ENCODE measurements at regions not wholly inside any gene's neighbourhood (a gene's known extent, or its start where the extent isn't known, plus 50 kb on each side); places are given as distances from the start of the nearest gene placed in this dataset.

- no peak for DNase-seq
These were observed 53.1 kb downstream of the CH25H start for GRCh38 chr10:89153971-89154370.

GRCh38 chr10:89153116-89153515 lies 54.0 kb downstream of the CH25H start:
- peak; percentile 74 for DNase-seq

GRCh38 chr10:89151857-89152256 lies 55.3 kb downstream of the CH25H start:
- DNase-seq = peak; percentile 86

- DNase-seq = no peak
These were observed 59.1 kb downstream of the CH25H start for GRCh38 chr10:89148061-89148460.

GRCh38 chr10:89147256-89147655 lies 59.9 kb downstream of the CH25H start:
- DNase-seq = peak; percentile 97

GRCh38 chr10:89144836-89145235 lies 62.3 kb downstream of the CH25H start:
- no peak for DNase-seq

- no peak for DNase-seq
These were observed 64.5 kb downstream of the CH25H start for GRCh38 chr10:89142590-89142989.

GRCh38 chr10:89138755-89139490 lies 68.2 kb downstream of the CH25H start:
- peak; percentile 42 for DNase-seq

- no peak for DNase-seq
These were observed 72.2 kb downstream of the CH25H start for GRCh38 chr10:89134963-89135362.

- peak; percentile 83 for DNase-seq
These were observed 77.2 kb downstream of the CH25H start for GRCh38 chr10:89129911-89130310.

- DNase-seq = peak; percentile 47
These were observed 84.6 kb downstream of the CH25H start for GRCh38 chr10:89122433-89123051.

- DNase-seq = no peak
These were observed 85.4 kb downstream of the CH25H start for GRCh38 chr10:89121764-89122020.

- peak; percentile 76 for DNase-seq
These were observed 86.0 kb downstream of the CH25H start for GRCh38 chr10:89120931-89121763.

GRCh38 chr10:89119651-89120050 lies 87.5 kb downstream of the CH25H start:
- no peak for DNase-seq

- DNase-seq = peak; percentile 94
These were observed 89.0 kb downstream of the CH25H start for GRCh38 chr10:89118091-89118490.

GRCh38 chr10:89115876-89116627 lies 91.1 kb downstream of the CH25H start:
- peak; percentile 92 for DNase-seq

GRCh38 chr10:89114846-89115625 lies 92.1 kb downstream of the CH25H start:
- peak; percentile 72 for DNase-seq

GRCh38 chr10:89102735-89103134 lies 104.4 kb downstream of the CH25H start:
- no peak for DNase-seq

GRCh38 chr10:89101943-89102342 lies 105.2 kb downstream of the CH25H start:
- no peak for DNase-seq

- no peak for DNase-seq
These were observed 106.4 kb downstream of the CH25H start for GRCh38 chr10:89100680-89101079.

- peak; percentile 57 for DNase-seq
These were observed 106.6 kb downstream of the FAS start for GRCh38 chr10:89097226-89097625.

- no peak for DNase-seq
These were observed 105.2 kb downstream of the FAS start for GRCh38 chr10:89095701-89096391.

All from fibroblast of skin of right quadriceps (primary cell).